GM23338 (cell line): ENCODE measurements at regions not wholly inside any gene's neighbourhood (a gene's known extent, or its start where the extent isn't known, plus 50 kb on each side); places are given as distances from the start of the nearest gene placed in this dataset.

ENCODE experiments used
- ATAC-seq: fragments of 200-7000 bp; cut with Tn5 transposase; 3 replicates; pipeline ENCODE4 v1.9.1; 2020
- DNase-seq: peaks from one replicate; pipeline ENCODE4 v3.0.0-alpha.2; 2015; ENCODE audit warnings: low spot score
- H2AFZ ChIP-seq: fragments of 200-600 bp; sonication (generic); 2 replicates; pipeline ENCODE4 v1.8.0; 2016; ENCODE audit warnings: antibody characterized with exemption, mild to moderate bottlenecking, moderate library complexity
- H3F3A ChIP-seq: fragments of 200-600 bp; sonication (generic); replicated peaks from 2 replicates; pipeline ENCODE4 v1.8.0; 2017; ENCODE audit warnings: antibody characterized with exemption, mixed run types, low read depth
- H3K27ac ChIP-seq: fragments of 200-600 bp; sonication (generic); 2 replicates; pipeline ENCODE4 v1.6.1; 2016; ENCODE audit warnings: low read depth
- H3K27me3 ChIP-seq: fragments of 200-600 bp; sonication (generic); 2 replicates; pipeline ENCODE4 v1.8.0; 2016; ENCODE audit warnings: mild to moderate bottlenecking, mixed run types, moderate library complexity; ENCODE audit not compliant: insufficient read depth
- H3K36me3 ChIP-seq: fragments of 200-600 bp; sonication (generic); 2 replicates; pipeline ENCODE4 v1.8.0; 2016; ENCODE audit warnings: mild to moderate bottlenecking; ENCODE audit not compliant: insufficient read depth
- H3K4me1 ChIP-seq: fragments of 200-600 bp; sonication (generic); 2 replicates; pipeline ENCODE4 v1.8.0; 2016; ENCODE audit warnings: mild to moderate bottlenecking, moderate library complexity; ENCODE audit not compliant: insufficient read depth
- H3K4me2 ChIP-seq: fragments of 200-600 bp; sonication (generic); 2 replicates; pipeline ENCODE4 v1.7.1; 2017; ENCODE audit warnings: mixed run types
- H3K4me3 ChIP-seq: fragments of 200-600 bp; sonication (generic); 2 replicates; pipeline ENCODE4 v1.6.1; 2016; ENCODE audit warnings: mixed run types
- H3K79me2 ChIP-seq: fragments of 200-600 bp; sonication (generic); replicated peaks from 2 replicates; pipeline ENCODE4 v1.8.0; 2017; ENCODE audit warnings: mild to moderate bottlenecking; ENCODE audit not compliant: insufficient read depth
- H3K9me2 ChIP-seq: fragments of 200-600 bp; sonication (generic); 2 replicates; pipeline ENCODE4 v1.8.0; 2017; ENCODE audit not compliant: insufficient read depth
- H4K20me1 ChIP-seq: fragments of 200-600 bp; sonication (generic); replicated peaks from 2 replicates; pipeline ENCODE4 v1.8.0; 2017; ENCODE audit warnings: mild to moderate bottlenecking; ENCODE audit not compliant: insufficient read depth
- H3K27ac Mint-ChIP-seq: 2 replicates; pipeline ENCODE4 v1.8.0; 2020; ENCODE audit warnings: inconsistent platforms, mild to moderate bottlenecking, moderate library complexity, mixed read lengths
- H3K27me3 Mint-ChIP-seq: 3 replicates; pipeline ENCODE4 v1.8.0; 2022; ENCODE audit warnings: low read depth, mild to moderate bottlenecking, moderate library complexity, mixed read lengths, inconsistent platforms; ENCODE audit not compliant: insufficient read depth, poor library complexity
- H3K36me3 Mint-ChIP-seq: 3 replicates; pipeline ENCODE4 v1.8.0; 2021; ENCODE audit warnings: low read depth, mild to moderate bottlenecking, inconsistent platforms, moderate library complexity, mixed read lengths
- H3K4me1 Mint-ChIP-seq: 3 replicates; pipeline ENCODE4 v1.8.0; 2020; ENCODE audit warnings: mild to moderate bottlenecking, inconsistent platforms, mixed read lengths
- H3K4me3 Mint-ChIP-seq: 3 replicates; pipeline ENCODE4 v1.8.0; 2021; ENCODE audit warnings: moderate library complexity, mild to moderate bottlenecking, inconsistent platforms, mixed read lengths
- H3K9me3 Mint-ChIP-seq: 3 replicates; pipeline ENCODE4 v1.8.0; 2020; ENCODE audit warnings: moderate library complexity, mild to moderate bottlenecking, inconsistent platforms, mixed read lengths
- CREB1 ChIP-seq: fragments of 250-450 bp; sonication (Bioruptor Pico); IDR thresholded peaks from 2 replicates; pipeline ENCODE4 v1.5.0; 2020; ENCODE audit warnings: low read depth, mild to moderate bottlenecking, moderate library complexity
- EZH2 ChIP-seq: fragments of 200-600 bp; sonication (generic); IDR thresholded peaks from one replicate; pipeline ENCODE4 v1.8.0; 2017; ENCODE audit warnings: antibody characterized with exemption, mild to moderate bottlenecking, low read depth; ENCODE audit not compliant: unreplicated experiment
- EZH2phosphoT487 ChIP-seq: fragments of 200-600 bp; sonication (generic); IDR thresholded peaks from one replicate; pipeline ENCODE4 v1.8.1; 2018; ENCODE audit warnings: antibody characterized with exemption; ENCODE audit not compliant: unreplicated experiment
- NANOG ChIP-seq: IDR thresholded peaks from 2 replicates; pipeline ENCODE4 v1.6.1; 2016; ENCODE audit warnings: antibody characterized with exemption, borderline replicate concordance
- POLR2AphosphoS5 ChIP-seq: IDR thresholded peaks from 2 replicates; pipeline ENCODE4 v1.6.1; 2016; ENCODE audit warnings: antibody characterized with exemption, low read depth
- STAT1 ChIP-seq: IDR thresholded peaks from one replicate; pipeline ENCODE4 v1.6.1; 2016; ENCODE audit warnings: antibody characterized with exemption; ENCODE audit not compliant: unreplicated experiment
- ZNF114 ChIP-seq: fragments of 250-450 bp; sonication (Bioruptor Pico); IDR thresholded peaks from 2 replicates; pipeline ENCODE4 v1.5.0; 2020; ENCODE audit warnings: mild to moderate bottlenecking, moderate library complexity
- ZNF331 ChIP-seq: fragments of 250-450 bp; sonication (Bioruptor Pico); IDR thresholded peaks from 2 replicates; pipeline ENCODE4 v1.5.0; 2020; ENCODE audit warnings: low read depth, mild to moderate bottlenecking, moderate library complexity
- ZNF462 ChIP-seq: fragments of 250-450 bp; sonication (Bioruptor Pico); IDR thresholded peaks from 2 replicates; pipeline ENCODE4 v1.5.0; 2020; ENCODE audit warnings: mild to moderate bottlenecking, moderate library complexity

GRCh38 chr2:8459474-8459873, 222.4 kb upstream of the ID2 start (continued):
- no peak for TF ChIP-seq ZNF462 (CRISPR knock-in tag)
- no peak for TF ChIP-seq ZNF331
- TF ChIP-seq CREB1 (CRISPR knock-in tag), result no peak
- no peak for TF ChIP-seq NANOG

- no peaks in the 10 kb centered on the region for H3K9me3 Mint-ChIP-seq
- no peak overlapping the region for H2AFZ ChIP-seq
- TF ChIP-seq NANOG, result no peak
- TF ChIP-seq ZNF114 (CRISPR knock-in tag), result no peak
- TF ChIP-seq STAT1, result no peak
- TF ChIP-seq ZNF462 (CRISPR knock-in tag), result no peak
- no peak for TF ChIP-seq CREB1 (CRISPR knock-in tag)
- TF ChIP-seq EZH2, result no peak
- no peak for TF ChIP-seq EZH2phosphoT487
- TF ChIP-seq POLR2AphosphoS5, result no peak
- no peak for TF ChIP-seq ZNF331
Measured at GRCh38 chr2:8461341-8461740, 220.5 kb upstream of the ID2 start.

More at GRCh38 chr2:8461341-8461740, 220.5 kb upstream of the ID2 start:
- peaks cover 4% of the 10 kb centered on the region; the same call in 1 of the 2 replicates for H3K9me2 ChIP-seq
- DNase-seq, result no peak
- no peak overlapping the region for H3K27ac Mint-ChIP-seq
- H3K79me2 ChIP-seq, result no peaks in the 10 kb centered on the region
- no peak overlapping the region for H3K4me2 ChIP-seq
- H3K4me1 Mint-ChIP-seq, result peaks cover 8% of the 10 kb centered on the region
- no peak overlapping the region for H3K4me3 Mint-ChIP-seq
- H3K36me3 Mint-ChIP-seq, result no peaks in the 10 kb centered on the region
- H3F3A ChIP-seq, result no peaks in the 10 kb centered on the region
- peaks cover 2% of the 10 kb centered on the region for H3K27me3 Mint-ChIP-seq
- H3K36me3 ChIP-seq, result no peaks in the 10 kb centered on the region
- H3K4me3 ChIP-seq, result no peak overlapping the region
- no peaks in the 10 kb centered on the region; the same call in 1 of the 2 replicates for H3K27me3 ChIP-seq
- no peaks in the 10 kb centered on the region for H4K20me1 ChIP-seq
- no peak for ATAC-seq
- no peak overlapping the region for H3K27ac ChIP-seq
- peaks cover 7% of the 10 kb centered on the region; the same call in 1 of the 2 replicates for H3K4me1 ChIP-seq
